ENCODE measurements at regions not wholly inside any gene's neighbourhood (a gene's known extent, or its start where the extent isn't known, plus 50 kb on each side); places are given as distances from the start of the nearest gene placed in this dataset.

GRCh38 chr18:56545464-56545863, 92.9 kb downstream of the TXNL1 start:
- no peak for DNase-seq (ENCODE audit: low spot score)
- in situ Hi-C loops (cut with MboI; ENCODE audit: low pct_unique_long_range_greater_than_20kb, low sequenced_read_pairs, unreplicated experiment): no loop called here
- no peak for TF ChIP-seq CTCF (IDR thresholded peaks at IDR 0.05; ENCODE audit: extremely low read depth, insufficient read depth, missing control alignments)

GRCh38 chr18:56542476-56542875, 95.9 kb downstream of the TXNL1 start:
- in situ Hi-C loops (cut with MboI; ENCODE audit: low pct_unique_long_range_greater_than_20kb, low sequenced_read_pairs, unreplicated experiment): no loop called here
- DNase-seq (ENCODE audit: low spot score): no peak
- TF ChIP-seq CTCF (IDR thresholded peaks at IDR 0.05; ENCODE audit: extremely low read depth, insufficient read depth, missing control alignments): no peak

GRCh38 chr18:56541793-56542192, 96.6 kb downstream of the TXNL1 start:
- no peak for TF ChIP-seq CTCF (IDR thresholded peaks at IDR 0.05; ENCODE audit: extremely low read depth, insufficient read depth, missing control alignments)
- in situ Hi-C loops (cut with MboI; ENCODE audit: low pct_unique_long_range_greater_than_20kb, low sequenced_read_pairs, unreplicated experiment): no loop called here
- DNase-seq (ENCODE audit: low spot score): no peak

GRCh38 chr18:56541340-56541739, 97.1 kb downstream of the TXNL1 start:
- DNase-seq (ENCODE audit: low spot score): no peak
- TF ChIP-seq CTCF (IDR thresholded peaks at IDR 0.05; ENCODE audit: extremely low read depth, insufficient read depth, missing control alignments): no peak
- in situ Hi-C loops (cut with MboI; ENCODE audit: low pct_unique_long_range_greater_than_20kb, low sequenced_read_pairs, unreplicated experiment): no loop called here

- no peak for TF ChIP-seq CTCF (IDR thresholded peaks at IDR 0.05; ENCODE audit: extremely low read depth, insufficient read depth, missing control alignments)
- no peak for DNase-seq (ENCODE audit: low spot score)
- in situ Hi-C loops (cut with MboI; ENCODE audit: low pct_unique_long_range_greater_than_20kb, low sequenced_read_pairs, unreplicated experiment): no loop called here
Observed at GRCh38 chr18:56538746-56539145, 99.6 kb downstream of the TXNL1 start.

GRCh38 chr18:56532176-56532840, 106.1 kb downstream of the TXNL1 start:
- TF ChIP-seq CTCF (IDR thresholded peaks at IDR 0.05; ENCODE audit: extremely low read depth, insufficient read depth, missing control alignments): no peak
- DNase-seq (ENCODE audit: low spot score): peak; percentile 63
- in situ Hi-C loops (cut with MboI; ENCODE audit: low pct_unique_long_range_greater_than_20kb, low sequenced_read_pairs, unreplicated experiment): no loop called here
